ENCODE measurements at regions not wholly inside any gene's neighbourhood (a gene's known extent, or its start where the extent isn't known, plus 50 kb on each side); places are given as distances from the start of the nearest gene placed in this dataset.
"Not testable (repeated sequence)": the region's sequence is repeated elsewhere in the genome, so short reads cannot be mapped to it uniquely, and the experiment has no call there.

- no peak for DNase-seq
These were observed 103.5 kb downstream of the SPRY4 start for GRCh38 chr5:142221091-142221860.

DNA sequence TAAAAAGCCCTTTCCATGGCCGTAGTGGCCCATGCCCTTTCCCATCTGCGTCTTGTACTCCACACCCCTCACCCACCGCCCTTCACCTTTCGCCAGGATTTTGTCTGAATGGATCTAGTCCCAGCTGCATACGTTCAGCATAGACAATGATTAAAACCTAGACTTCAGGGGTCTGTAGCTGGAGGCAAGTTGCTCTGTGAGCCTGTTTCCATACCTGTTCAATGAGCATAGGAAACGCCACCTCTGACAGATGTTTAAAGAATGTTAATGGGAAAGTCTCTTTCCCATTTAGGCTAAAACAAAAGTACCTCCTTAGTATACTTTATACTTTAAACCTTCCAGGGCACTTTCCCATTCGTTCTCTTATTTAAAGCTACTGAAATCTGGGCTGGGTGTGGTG, 105.7 kb downstream of the SPRY4 start:
- DNase-seq: no peak

DNA sequence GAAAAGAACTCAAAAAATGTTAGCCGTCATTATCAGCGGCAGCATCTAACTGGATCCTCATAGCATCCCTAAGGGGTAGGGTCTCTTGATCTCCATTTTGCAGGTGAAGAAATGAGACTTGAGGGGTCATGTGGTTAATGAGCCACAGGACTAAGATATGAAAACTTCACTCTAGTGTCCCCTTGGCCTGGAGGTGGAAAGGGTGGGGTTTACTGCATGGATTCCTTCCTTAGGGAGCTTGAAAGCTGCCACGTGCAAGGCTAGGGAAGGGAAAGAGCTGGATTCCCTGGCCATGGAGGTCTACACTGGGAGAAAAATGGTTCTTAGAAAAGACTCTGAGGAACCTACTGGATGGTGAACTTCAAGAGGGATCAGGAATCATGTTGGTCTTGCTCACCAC, 107.9 kb downstream of the SPRY4 start:
- DNase-seq: no peak

GRCh38 chr5:142215915-142216681, 107.5 kb downstream of the NDFIP1 start:
- no peak for DNase-seq

DNA sequence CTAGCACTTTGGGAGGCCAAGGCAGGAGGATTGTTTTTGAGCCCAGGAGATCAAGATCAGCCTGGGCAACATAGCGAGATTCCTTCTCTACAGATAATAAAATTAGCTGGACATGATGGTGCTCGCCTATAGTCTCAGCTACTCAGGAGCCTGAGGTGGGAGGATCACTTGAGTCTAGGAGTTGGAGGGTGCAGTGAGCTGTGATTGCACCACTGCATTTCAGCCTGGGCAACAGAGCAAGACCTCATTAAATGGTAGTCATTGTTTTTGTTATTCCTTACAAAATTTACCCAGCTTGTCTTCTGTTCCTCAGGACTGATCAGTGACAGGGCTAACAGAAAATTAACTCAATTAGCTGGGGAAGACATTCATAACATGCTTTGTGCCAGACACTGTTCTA, 104.5 kb downstream of the NDFIP1 start:
- DNase-seq: no peak

GRCh38 chr5:142211918-142212317, 103.3 kb downstream of the NDFIP1 start:
- no peak for DNase-seq

- no peak for DNase-seq
These were observed 102.4 kb downstream of the NDFIP1 start for GRCh38 chr5:142210864-142211412.

DNA sequence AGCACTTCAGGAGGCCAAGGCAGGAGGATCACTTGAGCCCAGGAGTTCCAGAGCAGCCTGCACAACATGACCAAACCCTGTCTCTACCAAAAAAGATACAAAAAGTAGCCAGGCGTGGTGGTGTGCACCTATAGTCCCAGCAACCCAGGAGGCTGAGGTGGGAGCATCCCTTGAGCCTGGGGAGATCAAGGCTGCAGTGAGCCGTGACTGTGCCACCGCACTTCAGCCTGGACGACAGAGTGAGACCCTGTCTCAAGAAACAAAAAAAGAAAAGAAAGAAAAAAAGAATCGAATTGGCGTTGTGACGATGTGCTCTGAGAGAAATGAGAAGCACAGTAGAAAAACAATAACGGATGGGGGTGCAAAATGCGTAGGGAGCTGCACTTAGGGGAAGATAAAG, 101.4 kb downstream of the NDFIP1 start:
- no peak for DNase-seq

GRCh38 chr5:142208777-142209312, 100.3 kb downstream of the NDFIP1 start:
- DNase-seq: no peak

DNA sequence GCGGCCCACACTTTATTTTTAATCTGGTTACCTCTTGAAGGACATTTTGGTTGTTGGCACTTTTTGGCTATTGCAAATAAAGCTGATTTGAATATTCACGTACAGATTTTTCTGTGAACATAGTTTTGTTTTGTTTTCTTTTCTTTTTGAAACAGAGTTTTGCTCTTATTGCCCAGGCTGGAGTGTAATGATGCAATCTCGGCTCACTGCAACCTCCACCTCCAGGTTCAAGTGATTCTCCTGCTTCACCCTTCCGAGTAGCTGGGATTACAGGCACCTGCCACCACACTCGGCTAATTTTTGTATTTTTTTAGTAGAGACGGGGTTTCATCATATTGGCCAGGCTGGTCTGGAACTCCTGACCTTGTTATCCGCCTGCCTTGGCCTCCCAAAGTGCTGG, 99.7 kb downstream of the NDFIP1 start:
- not testable (repeated sequence) for DNase-seq

GRCh38 chr5:142206801-142207200, 98.2 kb downstream of the NDFIP1 start:
- DNase-seq: no peak

GRCh38 chr5:142204219-142204618, 95.6 kb downstream of the NDFIP1 start:
- no peak for DNase-seq

Measured in AML-193 (cell line).